H9 (cell line): ENCODE measurements at regions not wholly inside any gene's neighbourhood (a gene's known extent, or its start where the extent isn't known, plus 50 kb on each side); places are given as distances from the start of the nearest gene placed in this dataset.

ENCODE experiments used
- DNase-seq: peaks from one replicate; pipeline ENCODE4 v3.0.0-alpha.2; 2017
- H2AFZ ChIP-seq: one replicate; pipeline ENCODE4 v1.6.1; 2013; ENCODE audit warnings: mild to moderate bottlenecking, low read length, control low read depth, moderate library complexity
- H2AK5ac ChIP-seq: 2 replicates; pipeline ENCODE4 v1.6.1; 2013; ENCODE audit warnings: low read length, control low read depth, mixed read lengths; ENCODE audit not compliant: insufficient read length
- H2BK120ac ChIP-seq: one replicate; pipeline ENCODE4 v1.6.1; 2013; ENCODE audit warnings: low read depth, mild to moderate bottlenecking, low read length, control low read depth, inconsistent platforms; ENCODE audit not compliant: poor library complexity, severe bottlenecking
- H2BK12ac ChIP-seq: 2 replicates; pipeline ENCODE4 v1.6.1; 2013; ENCODE audit warnings: low read length, control low read depth, mixed read lengths, low read depth; ENCODE audit not compliant: insufficient read length
- H2BK15ac ChIP-seq: 2 replicates; pipeline ENCODE4 v1.6.1; 2013; ENCODE audit warnings: low read depth, low read length, control low read depth
- H2BK20ac ChIP-seq: one replicate; pipeline ENCODE4 v1.6.1; 2013; ENCODE audit warnings: low read depth, mild to moderate bottlenecking, low read length, control low read depth, inconsistent platforms; ENCODE audit not compliant: poor library complexity, severe bottlenecking
- H2BK5ac ChIP-seq: 2 replicates; pipeline ENCODE4 v1.6.1; 2013; ENCODE audit warnings: low read length, control low read depth, mixed read lengths; ENCODE audit not compliant: insufficient read length
- H3K14ac ChIP-seq: 2 replicates; pipeline ENCODE4 v1.6.1; 2013; ENCODE audit warnings: low read length, control low read depth; ENCODE audit not compliant: insufficient read depth
- H3K18ac ChIP-seq: 2 replicates; pipeline ENCODE4 v1.6.1; 2013; ENCODE audit warnings: low read depth, mild to moderate bottlenecking, mixed read lengths, low read length, control low read depth; ENCODE audit not compliant: insufficient read length
- H3K23ac ChIP-seq: 2 replicates; pipeline ENCODE4 v1.6.1; 2013; ENCODE audit warnings: low read length, control low read depth, mixed read lengths, low read depth; ENCODE audit not compliant: insufficient read length
- H3K23me2 ChIP-seq: 2 replicates; pipeline ENCODE4 v1.6.1; 2013; ENCODE audit warnings: low read depth, mild to moderate bottlenecking, mixed read lengths, low read length, control low read depth; ENCODE audit not compliant: insufficient read length, poor library complexity, severe bottlenecking
- H3K27ac ChIP-seq: 2 replicates; pipeline ENCODE4 v1.5.1; 2013; ENCODE audit warnings: low read length, control low read depth, mixed read lengths, low read depth; ENCODE audit not compliant: insufficient read length
- H3K27me3 ChIP-seq: 2 replicates; pipeline ENCODE4 v1.6.1; 2013; ENCODE audit warnings: low read length, control low read depth, inconsistent platforms; ENCODE audit not compliant: insufficient read depth
- H3K4ac ChIP-seq: 2 replicates; pipeline ENCODE4 v1.6.1; 2013; ENCODE audit warnings: low read depth, mild to moderate bottlenecking, control low read depth, inconsistent platforms, low read length, moderate library complexity
- H3K4me1 ChIP-seq: 2 replicates; pipeline ENCODE4 v1.6.1; 2013; ENCODE audit warnings: low read length, control low read depth, inconsistent platforms; ENCODE audit not compliant: insufficient read depth
- H3K4me2 ChIP-seq: 2 replicates; pipeline ENCODE4 v1.6.1; 2013; ENCODE audit warnings: low read length, control low read depth, mixed read lengths; ENCODE audit not compliant: insufficient read length, insufficient read depth
- H3K56ac ChIP-seq: 2 replicates; pipeline ENCODE4 v1.6.1; 2013; ENCODE audit warnings: low read depth, mild to moderate bottlenecking, mixed read lengths, low read length, control low read depth; ENCODE audit not compliant: insufficient read length
- H3K79me1 ChIP-seq: 2 replicates; pipeline ENCODE4 v1.6.1; 2013; ENCODE audit warnings: low read depth, mild to moderate bottlenecking, moderate library complexity, low read length, control low read depth, inconsistent platforms; ENCODE audit not compliant: insufficient read depth, poor library complexity, severe bottlenecking
- H3K79me2 ChIP-seq: 2 replicates; pipeline ENCODE4 v1.6.1; 2013; ENCODE audit warnings: low read length, control low read depth, inconsistent platforms; ENCODE audit not compliant: insufficient read depth
- H3K9ac ChIP-seq: 2 replicates; pipeline ENCODE4 v1.6.1; 2013; ENCODE audit warnings: low read length, control low read depth, mixed read lengths; ENCODE audit not compliant: insufficient read length; ENCODE audit errors: extremely low read depth
- H3K9me3 ChIP-seq: one replicate; pipeline ENCODE4 v1.6.1; 2013; ENCODE audit warnings: low read depth, low read length, inconsistent platforms; ENCODE audit not compliant: control insufficient read depth
- H3T11ph ChIP-seq: one replicate; pipeline ENCODE4 v1.6.1; 2013; ENCODE audit warnings: mild to moderate bottlenecking, low read length, control low read depth, inconsistent platforms
- H4K20me1 ChIP-seq: one replicate; pipeline ENCODE4 v1.6.1; 2013; ENCODE audit not compliant: control insufficient read depth, insufficient read length, insufficient read depth
- H4K5ac ChIP-seq: 2 replicates; pipeline ENCODE4 v1.6.1; 2013; ENCODE audit warnings: low read depth, mild to moderate bottlenecking, mixed read lengths, low read length, control low read depth; ENCODE audit not compliant: insufficient read length
- H4K8ac ChIP-seq: replicated peaks from 2 replicates; pipeline ENCODE4 v1.6.1; 2013; ENCODE audit warnings: low read length, control low read depth, mixed read lengths, low read depth; ENCODE audit not compliant: insufficient read length
- H4K91ac ChIP-seq: 2 replicates; pipeline ENCODE4 v1.6.1; 2013; ENCODE audit warnings: low read depth, mild to moderate bottlenecking, moderate library complexity, mixed read lengths, low read length, control low read depth; ENCODE audit not compliant: insufficient read length
- H3K27ac Mint-ChIP-seq, 3 experiments: 2 replicates in 2 of 3; 3 replicates in 1 of 3; pipeline ENCODE4 v1.8.0; 2020 to 2021; ENCODE audit warnings: mixed read lengths in 3 of 3, mild to moderate bottlenecking in 1 of 3, moderate library complexity in 1 of 3
- H3K27me3 Mint-ChIP-seq: 2 replicates; pipeline ENCODE4 v1.8.0; 2021; ENCODE audit warnings: low read depth, mild to moderate bottlenecking, moderate library complexity, mixed read lengths
- H3K36me3 Mint-ChIP-seq, 3 experiments: 2 replicates in 2 of 3; 3 replicates in 1 of 3; pipeline ENCODE4 v1.8.0; 2020 to 2021; ENCODE audit warnings: low read depth in 3 of 3, mixed read lengths in 3 of 3; ENCODE audit not compliant: insufficient read depth in 1 of 3
- H3K4me1 Mint-ChIP-seq, 2 experiments: 2 replicates each; pipeline ENCODE4 v1.8.0; 2020; ENCODE audit warnings: mixed read lengths in 2 of 2
- H3K4me3 Mint-ChIP-seq, 2 experiments: 2 replicates in 1 of 2; 3 replicates in 1 of 2; pipeline ENCODE4 v1.8.0; 2020 to 2021; ENCODE audit warnings: mild to moderate bottlenecking in 2 of 2, mixed read lengths in 2 of 2, moderate library complexity in 1 of 2
- H3K9me3 Mint-ChIP-seq, 2 experiments: 2 replicates in 1 of 2; 3 replicates in 1 of 2; pipeline ENCODE4 v1.8.0; 2020; ENCODE audit warnings: mild to moderate bottlenecking in 2 of 2, mixed read lengths in 2 of 2, moderate library complexity in 1 of 2
- WGBS: extraction: QIAGEN DNeasy Blood & Tissue Kit; methylation state at CpG from one replicate; pipeline ENCODE4 v1.1.7; 2013; ENCODE audit warnings: missing lambda C conversion rate, low lambda C conversion rate, mixed read lengths; ENCODE audit not compliant: insufficient read length; ENCODE audit errors: extremely low coverage; 5-methylcytosine and 5-hydroxymethylcytosine counted together
- TF ChIP-seq, protein P1 (sequence below): fragments of 200-600 bp; sonication (generic); conservative IDR thresholded peaks from 3 replicates; pipeline ENCODE4 v1.8.0; 2021; ENCODE audit warnings: antibody characterized with exemption, mild to moderate bottlenecking

DNA sequence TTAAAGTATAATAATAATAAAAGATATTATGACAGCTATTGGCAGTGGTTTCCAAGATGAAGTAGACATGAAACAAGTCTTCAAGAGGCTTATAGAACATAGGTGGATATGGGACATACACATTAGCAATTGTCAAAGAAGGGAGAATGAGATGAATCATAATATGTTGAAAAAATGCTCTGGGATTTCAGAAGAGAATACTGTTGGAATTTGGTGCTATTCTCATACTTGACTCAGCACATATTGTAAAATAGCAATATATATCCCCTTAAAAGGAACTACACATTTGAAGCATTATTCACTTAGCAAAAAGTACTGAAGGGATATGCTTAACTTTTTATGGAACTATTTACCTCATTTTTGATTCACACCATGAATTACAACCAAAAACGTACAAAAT lies 577.2 kb upstream of the PCDH15 start:
- no peak overlapping the region for H3K18ac ChIP-seq
- H3K79me1 ChIP-seq: no peaks in the 10 kb centered on the region
- H2BK5ac ChIP-seq: no peak overlapping the region
- no peak overlapping the region for H3K23ac ChIP-seq
- H2BK120ac ChIP-seq: no peak overlapping the region
- H3K4me1 ChIP-seq: no peaks in the 10 kb centered on the region
- no peak overlapping the region for H3K9ac ChIP-seq
- no peak overlapping the region for H3K27ac ChIP-seq
- no peak for DNase-seq
- H3K9me3 ChIP-seq: no peaks in the 10 kb centered on the region
- no peak overlapping the region for H3K56ac ChIP-seq
- Mint-ChIP-seq H3K27me3 (no peaks in the 10 kb centered on the region), H3K36me3 (no peaks in the 10 kb centered on the region; a peak in 1 of 7 replicates), H3K4me1 (peaks cover 3 to 4% of the 10 kb centered on the region in 2 experiments; a peak in 2 of 4 replicates), H3K27ac (no peak overlapping the region), H3K4me3 (no peak overlapping the region), H3K9me3 (peaks cover 0 to 2% of the 10 kb centered on the region in 2 experiments; a peak in 2 of 5 replicates)
- H3K4me2 ChIP-seq: no peak overlapping the region
- no peak overlapping the region for H2AK5ac ChIP-seq
- H3K27me3 ChIP-seq: no peaks in the 10 kb centered on the region
- no peak overlapping the region for H2BK20ac ChIP-seq
- H3T11ph ChIP-seq: no peak overlapping the region
- no peak overlapping the region for H2AFZ ChIP-seq
- no peak overlapping the region for H4K91ac ChIP-seq
- H3K79me2 ChIP-seq: no peaks in the 10 kb centered on the region
- H3K4ac ChIP-seq: no peak overlapping the region
- H3K14ac ChIP-seq: no peak overlapping the region
- H4K20me1 ChIP-seq: no peaks in the 10 kb centered on the region
- H4K8ac ChIP-seq: no peak overlapping the region
- no peak overlapping the region for H2BK12ac ChIP-seq
- H4K5ac ChIP-seq: no peak overlapping the region
- TF ChIP-seq, protein P1, sequence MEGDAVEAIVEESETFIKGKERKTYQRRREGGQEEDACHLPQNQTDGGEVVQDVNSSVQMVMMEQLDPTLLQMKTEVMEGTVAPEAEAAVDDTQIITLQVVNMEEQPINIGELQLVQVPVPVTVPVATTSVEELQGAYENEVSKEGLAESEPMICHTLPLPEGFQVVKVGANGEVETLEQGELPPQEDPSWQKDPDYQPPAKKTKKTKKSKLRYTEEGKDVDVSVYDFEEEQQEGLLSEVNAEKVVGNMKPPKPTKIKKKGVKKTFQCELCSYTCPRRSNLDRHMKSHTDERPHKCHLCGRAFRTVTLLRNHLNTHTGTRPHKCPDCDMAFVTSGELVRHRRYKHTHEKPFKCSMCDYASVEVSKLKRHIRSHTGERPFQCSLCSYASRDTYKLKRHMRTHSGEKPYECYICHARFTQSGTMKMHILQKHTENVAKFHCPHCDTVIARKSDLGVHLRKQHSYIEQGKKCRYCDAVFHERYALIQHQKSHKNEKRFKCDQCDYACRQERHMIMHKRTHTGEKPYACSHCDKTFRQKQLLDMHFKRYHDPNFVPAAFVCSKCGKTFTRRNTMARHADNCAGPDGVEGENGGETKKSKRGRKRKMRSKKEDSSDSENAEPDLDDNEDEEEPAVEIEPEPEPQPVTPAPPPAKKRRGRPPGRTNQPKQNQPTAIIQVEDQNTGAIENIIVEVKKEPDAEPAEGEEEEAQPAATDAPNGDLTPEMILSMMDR: no peak
- H3K23me2 ChIP-seq: no peaks in the 10 kb centered on the region
- no peak overlapping the region for H2BK15ac ChIP-seq
- WGBS: 100% methylated on average over 1 of the region's 1 CpG
